Lower leg skin (tissue), 3 donors: ENCODE measurements at regions not wholly inside any gene's neighbourhood (a gene's known extent, or its start where the extent isn't known, plus 50 kb on each side); places are given as distances from the start of the nearest gene placed in this dataset.

Experiments
- POLR2A ChIP-seq, 2 donors: fragments of 450-650 bp; IDR thresholded peaks; one replicate each; pipeline ENCODE4 v1.6.1; 2016 to 2017; ENCODE audit warnings: antibody characterized with exemption in 2 of 2, mild to moderate bottlenecking in 1 of 2, moderate library complexity in 1 of 2
- TF ChIP-seq, protein P1 (sequence below), 3 donors: fragments of 450-650 bp; IDR thresholded peaks; one replicate each; pipeline ENCODE4 v1.5.1; 2016; ENCODE audit warnings: antibody characterized with exemption in 3 of 3, mild to moderate bottlenecking in 3 of 3, moderate library complexity in 2 of 3

DNA sequence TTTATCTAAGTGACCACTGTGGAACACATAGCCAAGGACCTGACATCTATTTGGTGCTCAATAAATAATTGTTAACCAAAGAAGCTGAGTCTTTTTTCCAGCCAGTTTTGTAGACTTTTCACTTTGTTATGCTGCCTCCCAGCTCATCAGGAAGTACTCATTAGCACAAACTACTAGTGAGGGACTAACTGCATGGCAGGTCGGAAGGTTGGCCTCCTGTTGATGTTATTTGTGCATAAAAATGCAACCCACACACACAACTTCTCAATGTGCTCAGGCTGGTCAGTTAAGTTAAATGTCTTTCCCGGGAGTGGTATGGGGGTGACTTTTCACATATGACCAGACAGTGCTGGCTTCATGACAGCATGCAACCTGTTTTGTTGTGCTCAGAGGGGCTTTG, 263.0 kb upstream of the TOPAZ1 start:
- TF ChIP-seq, protein P1, sequence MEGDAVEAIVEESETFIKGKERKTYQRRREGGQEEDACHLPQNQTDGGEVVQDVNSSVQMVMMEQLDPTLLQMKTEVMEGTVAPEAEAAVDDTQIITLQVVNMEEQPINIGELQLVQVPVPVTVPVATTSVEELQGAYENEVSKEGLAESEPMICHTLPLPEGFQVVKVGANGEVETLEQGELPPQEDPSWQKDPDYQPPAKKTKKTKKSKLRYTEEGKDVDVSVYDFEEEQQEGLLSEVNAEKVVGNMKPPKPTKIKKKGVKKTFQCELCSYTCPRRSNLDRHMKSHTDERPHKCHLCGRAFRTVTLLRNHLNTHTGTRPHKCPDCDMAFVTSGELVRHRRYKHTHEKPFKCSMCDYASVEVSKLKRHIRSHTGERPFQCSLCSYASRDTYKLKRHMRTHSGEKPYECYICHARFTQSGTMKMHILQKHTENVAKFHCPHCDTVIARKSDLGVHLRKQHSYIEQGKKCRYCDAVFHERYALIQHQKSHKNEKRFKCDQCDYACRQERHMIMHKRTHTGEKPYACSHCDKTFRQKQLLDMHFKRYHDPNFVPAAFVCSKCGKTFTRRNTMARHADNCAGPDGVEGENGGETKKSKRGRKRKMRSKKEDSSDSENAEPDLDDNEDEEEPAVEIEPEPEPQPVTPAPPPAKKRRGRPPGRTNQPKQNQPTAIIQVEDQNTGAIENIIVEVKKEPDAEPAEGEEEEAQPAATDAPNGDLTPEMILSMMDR (IDR thresholded peaks at IDR 0.05), result no peak
- TF ChIP-seq POLR2A (IDR thresholded peaks at IDR 0.05), result no peak
